Right atrium auricular region (tissue), 2 donors: ENCODE measurements at regions not wholly inside any gene's neighbourhood (a gene's known extent, or its start where the extent isn't known, plus 50 kb on each side); places are given as distances from the start of the nearest gene placed in this dataset.

Source experiments
- DNase-seq: peaks from one replicate; pipeline ENCODE4 v3.0.0-alpha.2; 2019; ENCODE audit warnings: low spot score
- H3K27ac ChIP-seq, 2 donors: fragments of 200-600 bp; sonication (generic); 1 replicate in 1 of 2; 2 replicates in 1 of 2; pipeline ENCODE4 v1.5.1; 2016 to 2019
- H3K27me3 ChIP-seq, 2 donors: fragments of 200-600 bp; sonication (generic); one replicate each; pipeline versions ENCODE4 v1.5.1 to v1.6.0; 2017 to 2019
- H3K36me3 ChIP-seq: fragments of 200-600 bp; sonication (generic); one replicate; pipeline ENCODE4 v1.5.1; 2016
- H3K4me1 ChIP-seq, 2 donors: fragments of 200-600 bp; sonication (generic); one replicate each; pipeline versions ENCODE4 v1.5.1 to v1.6.0; 2017 to 2019
- H3K4me3 ChIP-seq, 2 donors: fragments of 200-600 bp; sonication (generic); 1 replicate in 1 of 2; 2 replicates in 1 of 2; pipeline ENCODE4 v1.5.1; 2017 to 2019; ENCODE audit warnings: mild to moderate bottlenecking in 1 of 2, moderate library complexity in 1 of 2
- H3K9me3 ChIP-seq, 2 donors: fragments of 200-600 bp; sonication (generic); one replicate each; pipeline ENCODE4 v1.5.1; 2019
- CTCF ChIP-seq, 2 donors: fragments of 200-600 bp; sonication (generic); IDR thresholded peaks; one replicate each; pipeline ENCODE4 v1.5.1; 2019; ENCODE audit warnings: antibody characterized with exemption in 2 of 2

- Histone ChIP-seq H3K27me3 (no peaks in the 10 kb centered on the region), H3K9me3 (no peaks in the 10 kb centered on the region), H3K4me3 (no peak overlapping the region), H3K27ac (no peak overlapping the region), H3K36me3 (no peaks in the 10 kb centered on the region), H3K4me1 (no peaks in the 10 kb centered on the region)
- TF ChIP-seq CTCF (IDR thresholded peaks at IDR 0.05): no peak
- DNase-seq: no peak
These were observed 352.5 kb downstream of the CDH26 start for GRCh38 chr20:60310560-60311349.

- no peaks in the 10 kb centered on the region for H3K27me3 ChIP-seq
- no peak overlapping the region for H3K27ac ChIP-seq
- no peaks in the 10 kb centered on the region for H3K36me3 ChIP-seq
- H3K9me3 ChIP-seq: no peaks in the 10 kb centered on the region
- no peaks in the 10 kb centered on the region for H3K4me1 ChIP-seq
- no peak overlapping the region for H3K4me3 ChIP-seq
- TF ChIP-seq CTCF (IDR thresholded peaks at IDR 0.05): no peak
- no peak for DNase-seq
These were observed 355.0 kb downstream of the CDH26 start for GRCh38 chr20:60313191-60313590.

- Histone ChIP-seq H3K36me3 (no peaks in the 10 kb centered on the region), H3K4me1 (no peaks in the 10 kb centered on the region), H3K4me3 (no peak overlapping the region), H3K9me3 (no peaks in the 10 kb centered on the region), H3K27ac (no peak overlapping the region), H3K27me3 (no peaks in the 10 kb centered on the region)
- TF ChIP-seq CTCF (IDR thresholded peaks at IDR 0.05): no peak
- no peak for DNase-seq
These were observed 355.4 kb downstream of the CDH26 start for GRCh38 chr20:60313614-60314013.

GRCh38 chr20:60314727-60315126 lies 356.5 kb downstream of the CDH26 start:
- no peak overlapping the region for H3K4me3 ChIP-seq
- no peaks in the 10 kb centered on the region for H3K4me1 ChIP-seq
- DNase-seq: no peak
- H3K27me3 ChIP-seq: no peaks in the 10 kb centered on the region
- H3K9me3 ChIP-seq: no peaks in the 10 kb centered on the region
- no peak for TF ChIP-seq CTCF (IDR thresholded peaks at IDR 0.05)
- no peaks in the 10 kb centered on the region for H3K36me3 ChIP-seq
- H3K27ac ChIP-seq: no peak overlapping the region

GRCh38 chr20:60316476-60317158 lies 358.4 kb downstream of the CDH26 start:
- TF ChIP-seq CTCF (IDR thresholded peaks at IDR 0.05): no peak
- no peaks in the 10 kb centered on the region for H3K9me3 ChIP-seq
- H3K4me1 ChIP-seq: no peaks in the 10 kb centered on the region
- no peak overlapping the region for H3K27ac ChIP-seq
- H3K27me3 ChIP-seq: no peaks in the 10 kb centered on the region
- no peaks in the 10 kb centered on the region for H3K36me3 ChIP-seq
- H3K4me3 ChIP-seq: no peak overlapping the region
- DNase-seq: no peak
